Erythroblast (primary cell): ENCODE measurements at regions not wholly inside any gene's neighbourhood (a gene's known extent, or its start where the extent isn't known, plus 50 kb on each side); places are given as distances from the start of the nearest gene placed in this dataset.

ENCODE experiments used
- DNase-seq, 2 experiments: peaks; one replicate each; lab custom pipeline; 2025; lab: John Stamatoyannopoulos, UW
- GATA1 ChIP-seq: IDR thresholded peaks from 2 replicates; pipeline ENCODE4 v1.6.1; 2011; ENCODE audit warnings: low read depth, mild to moderate bottlenecking, control low read depth, low read length, moderate library complexity
- POLR2A ChIP-seq: IDR thresholded peaks from 2 replicates; pipeline ENCODE4 v1.6.1; 2011; ENCODE audit warnings: mild to moderate bottlenecking, low read length

GRCh38 chr10:62626817-62627216, 177.7 kb upstream of the ADO start:
- DNase-seq = no peak

GRCh38 chr10:62627983-62628382, 176.5 kb upstream of the ADO start:
- no peak for DNase-seq
- TF ChIP-seq GATA1 (no peak), POLR2A (no peak)

More at GRCh38 chr10:62626817-62627216, 177.7 kb upstream of the ADO start:
- TF ChIP-seq GATA1 (no peak), POLR2A (no peak)

GRCh38 chr10:62631241-62631640, 173.3 kb upstream of the ADO start:
- no peak for DNase-seq
- TF ChIP-seq POLR2A (no peak), GATA1 (no peak)

GRCh38 chr10:62632071-62632809, 172.3 kb upstream of the ADO start:
- DNase-seq = no peak

GRCh38 chr10:62633976-62634375, 170.5 kb upstream of the ADO start:
- no peak for DNase-seq
- TF ChIP-seq GATA1 (no peak), POLR2A (no peak)

More at GRCh38 chr10:62632071-62632809, 172.3 kb upstream of the ADO start:
- TF ChIP-seq GATA1 (no peak), POLR2A (no peak)

- DNase-seq = no peak
- TF ChIP-seq GATA1 (no peak), POLR2A (no peak)
Measured at GRCh38 chr10:62634576-62634975, 169.9 kb upstream of the ADO start.

- no peak for DNase-seq
- no peak for TF ChIP-seq GATA1
Measured at GRCh38 chr10:62635127-62635526, 169.4 kb upstream of the ADO start.

- no peak for TF ChIP-seq POLR2A
- TF ChIP-seq GATA1 = no peak
- DNase-seq = no peak
Measured at GRCh38 chr10:62636825-62637248, 167.7 kb upstream of the ADO start.

GRCh38 chr10:62637249-62638061, 167.1 kb upstream of the ADO start:
- peak; percentile 10 to 12 for DNase-seq
- TF ChIP-seq GATA1 (no peak), POLR2A (no peak)

- TF ChIP-seq GATA1 = no peak
- TF ChIP-seq POLR2A = no peak
- no peak for DNase-seq
Measured at GRCh38 chr10:62638062-62638477, 166.4 kb upstream of the ADO start.

- TF ChIP-seq GATA1 = no peak
- no peak for TF ChIP-seq POLR2A
- no peak for DNase-seq
Measured at GRCh38 chr10:62639144-62639543, 165.4 kb upstream of the ADO start.

- no peak for DNase-seq
- no peak for TF ChIP-seq GATA1
- no peak for TF ChIP-seq POLR2A
Measured at GRCh38 chr10:62640411-62640810, 164.1 kb upstream of the ADO start.

- TF ChIP-seq POLR2A (no peak), GATA1 (no peak)
- DNase-seq = no peak
Measured at GRCh38 chr10:62643606-62644587, 160.6 kb upstream of the ADO start.
